ENCODE measurements at regions not wholly inside any gene's neighbourhood (a gene's known extent, or its start where the extent isn't known, plus 50 kb on each side); places are given as distances from the start of the nearest gene placed in this dataset.

- no peak for TF ChIP-seq EP300 (IDR thresholded peaks at IDR 0.05)
- no peak for TF ChIP-seq POLR2AphosphoS5 (IDR thresholded peaks at IDR 0.05)
- no peak for TF ChIP-seq CTCF (IDR thresholded peaks at IDR 0.05)
- no peak for TF ChIP-seq POLR2A (IDR thresholded peaks at IDR 0.05)
Observed at GRCh38 chrX:122245943-122246342, 938.1 kb upstream of the GRIA3 start.
